Stomach (tissue), 8 donors: ENCODE measurements at regions not wholly inside any gene's neighbourhood (a gene's known extent, or its start where the extent isn't known, plus 50 kb on each side); places are given as distances from the start of the nearest gene placed in this dataset.
"Not testable (repeated sequence)": the region's sequence is repeated elsewhere in the genome, so short reads cannot be mapped to it uniquely, and the experiment has no call there.

Source experiments
- DNase-seq, 2 donors: peaks; one replicate each; pipeline versions ENCODE4 v3.0.0 to v3.0.0-alpha.2; 2013 to 2019
- H3K27ac ChIP-seq, 5 donors: fragments of 200-600 bp in 4 of 5; sonication (generic) in 4 of 5; one replicate each; pipeline ENCODE4 v1.5.1; 2013 to 2019; ENCODE audit warnings: mild to moderate bottlenecking in 1 of 5, moderate library complexity in 1 of 5
- H3K27me3 ChIP-seq, 3 donors: fragments of 200-600 bp; sonication (generic); one replicate each; pipeline ENCODE4 v1.5.1; 2017 to 2019; ENCODE audit warnings: mixed run types in 1 of 3
- H3K36me3 ChIP-seq, 4 donors: fragments of 200-600 bp; sonication (generic); 1 replicate in 3 of 4; 2 replicates in 1 of 4; pipeline ENCODE4 v1.5.1; 2016 to 2019
- H3K4me1 ChIP-seq, 4 donors: fragments of 200-600 bp; sonication (generic); one replicate each; pipeline ENCODE4 v1.5.1; 2016 to 2019
- H3K4me3 ChIP-seq, 4 donors: fragments of 200-600 bp; sonication (generic) in 3 of 4; one replicate each; pipeline ENCODE4 v1.5.1; 2016 to 2019; ENCODE audit warnings: mild to moderate bottlenecking in 1 of 4
- H3K9me3 ChIP-seq, 4 donors: fragments of 200-600 bp; sonication (generic); one replicate each; pipeline ENCODE4 v1.5.1; 2016 to 2019
- EP300 ChIP-seq: sonication (generic); formaldehyde crosslinking; IDR thresholded peaks from one replicate; pipeline ENCODE4 v1.6.1; 2017; ENCODE audit warnings: antibody characterized with exemption
- POLR2A ChIP-seq, 4 donors: fragments of 450-650 bp; IDR thresholded peaks; one replicate each; pipeline ENCODE4 v1.6.1; 2016; ENCODE audit warnings: antibody characterized with exemption in 4 of 4, control low read depth in 2 of 4, mild to moderate bottlenecking in 1 of 4, moderate library complexity in 1 of 4
- POLR2AphosphoS5 ChIP-seq, 3 donors: sonication (generic); formaldehyde crosslinking; IDR thresholded peaks; one replicate each; pipeline ENCODE4 v1.6.1; 2016; ENCODE audit warnings: antibody characterized with exemption in 3 of 3
- WGBS, 5 donors: extraction: QIAGEN DNeasy Blood & Tissue Kit in 3 of 5; methylation state at CpG; one replicate each; pipeline versions ENCODE4 v1.1.5 to v1.1.7; 2013 to 2018; 5-methylcytosine and 5-hydroxymethylcytosine counted together
- intact Hi-C: fragments of 100-400 bp; cut with DNase I; formaldehyde crosslinking; loops from one replicate; pipeline ENCODE4 v1.15.1; 2023; ENCODE audit warnings: low total_unique reads
- TF ChIP-seq, protein P1 (sequence below), 7 experiments: fragments of 450-650 bp in 4 of 7; fragments of 200-600 bp in 3 of 7; sonication (generic) in 3 of 7; IDR thresholded peaks; one replicate each; pipeline ENCODE4 v1.5.1; 2016 to 2019; ENCODE audit warnings: antibody characterized with exemption in 7 of 7, control low read depth in 2 of 7, mild to moderate bottlenecking in 1 of 7
- donor health status: healthy with polysubstance abuse.
- donor health status: Bipolar disorder and iron deficiency.
- donor health status: healthy.

DNA sequence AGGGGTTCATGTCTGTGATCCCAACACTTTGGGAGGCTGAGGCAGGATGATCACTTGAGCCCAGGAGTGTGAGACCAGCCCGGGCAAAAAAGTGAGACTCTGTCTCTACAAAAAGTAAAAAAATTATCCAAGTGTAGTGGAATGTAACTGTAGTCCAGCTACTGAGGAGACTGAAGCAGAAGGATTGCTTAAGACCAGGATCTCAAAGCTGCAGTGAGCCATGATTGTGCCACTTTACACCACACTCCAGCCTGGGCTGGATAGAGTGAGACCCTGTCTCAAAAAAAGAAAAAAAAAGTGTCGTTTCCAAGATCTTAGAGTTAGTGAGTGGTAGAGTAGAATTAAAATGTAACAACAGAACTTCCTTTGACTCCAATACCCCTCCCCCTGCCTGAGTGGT is 589.4 kb upstream of the MBL2 start:
- no peak for DNase-seq
- Histone ChIP-seq H3K27me3 (no peaks in the 10 kb centered on the region), H3K27ac (no peak overlapping the region), H3K4me3 (no peak overlapping the region), H3K36me3 (no peaks in the 10 kb centered on the region), H3K9me3 (no peaks in the 10 kb centered on the region), H3K4me1 (no peaks in the 10 kb centered on the region)
- intact Hi-C loops = no loop called here
- TF ChIP-seq POLR2A (IDR thresholded peaks at IDR 0.05) = no peak
- no peak for TF ChIP-seq POLR2AphosphoS5 (IDR thresholded peaks at IDR 0.05)
- TF ChIP-seq, protein P1, sequence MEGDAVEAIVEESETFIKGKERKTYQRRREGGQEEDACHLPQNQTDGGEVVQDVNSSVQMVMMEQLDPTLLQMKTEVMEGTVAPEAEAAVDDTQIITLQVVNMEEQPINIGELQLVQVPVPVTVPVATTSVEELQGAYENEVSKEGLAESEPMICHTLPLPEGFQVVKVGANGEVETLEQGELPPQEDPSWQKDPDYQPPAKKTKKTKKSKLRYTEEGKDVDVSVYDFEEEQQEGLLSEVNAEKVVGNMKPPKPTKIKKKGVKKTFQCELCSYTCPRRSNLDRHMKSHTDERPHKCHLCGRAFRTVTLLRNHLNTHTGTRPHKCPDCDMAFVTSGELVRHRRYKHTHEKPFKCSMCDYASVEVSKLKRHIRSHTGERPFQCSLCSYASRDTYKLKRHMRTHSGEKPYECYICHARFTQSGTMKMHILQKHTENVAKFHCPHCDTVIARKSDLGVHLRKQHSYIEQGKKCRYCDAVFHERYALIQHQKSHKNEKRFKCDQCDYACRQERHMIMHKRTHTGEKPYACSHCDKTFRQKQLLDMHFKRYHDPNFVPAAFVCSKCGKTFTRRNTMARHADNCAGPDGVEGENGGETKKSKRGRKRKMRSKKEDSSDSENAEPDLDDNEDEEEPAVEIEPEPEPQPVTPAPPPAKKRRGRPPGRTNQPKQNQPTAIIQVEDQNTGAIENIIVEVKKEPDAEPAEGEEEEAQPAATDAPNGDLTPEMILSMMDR (IDR thresholded peaks at IDR 0.05) = no peak
- TF ChIP-seq EP300 = no peak
- 68 to 81% (median 75%) methylated on average over 2 of the region's 2 CpGs for WGBS, 5 donors

DNA sequence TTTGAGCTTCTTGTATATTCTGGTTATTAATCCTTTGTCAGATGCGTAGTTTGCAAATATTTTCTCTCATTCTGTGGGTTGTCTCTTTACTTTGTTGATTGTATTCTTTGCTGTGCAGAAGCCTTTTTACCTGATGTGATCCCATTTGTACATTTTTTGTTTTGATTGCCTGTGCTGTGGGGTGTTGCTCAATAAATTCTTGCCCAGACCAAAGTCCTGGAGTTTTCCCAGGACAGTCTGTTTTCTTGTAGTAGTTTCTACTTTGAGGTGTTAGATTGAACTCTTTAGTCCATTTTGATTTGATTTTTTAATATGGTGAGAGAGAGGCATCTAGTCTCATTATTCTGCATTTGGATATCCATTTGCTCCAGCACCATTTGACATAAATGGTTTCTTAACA is 588.7 kb upstream of the MBL2 start:
- Histone ChIP-seq H3K9me3 (no peaks in the 10 kb centered on the region), H3K4me1 (no peaks in the 10 kb centered on the region), H3K27ac (no peak overlapping the region), H3K4me3 (no peak overlapping the region), H3K27me3 (no peaks in the 10 kb centered on the region), H3K36me3 (no peaks in the 10 kb centered on the region)
- intact Hi-C loops = no loop called here
- 80 to 100% (median 92%) methylated on average over 1 of the region's 1 CpG for WGBS, 5 donors
- DNase-seq = no peak
- TF ChIP-seq EP300 (no peak), POLR2AphosphoS5 (IDR thresholded peaks at IDR 0.05) (no peak), POLR2A (IDR thresholded peaks at IDR 0.05) (no peak)
- TF ChIP-seq, protein P1 (IDR thresholded peaks at IDR 0.05) = no peak

DNA sequence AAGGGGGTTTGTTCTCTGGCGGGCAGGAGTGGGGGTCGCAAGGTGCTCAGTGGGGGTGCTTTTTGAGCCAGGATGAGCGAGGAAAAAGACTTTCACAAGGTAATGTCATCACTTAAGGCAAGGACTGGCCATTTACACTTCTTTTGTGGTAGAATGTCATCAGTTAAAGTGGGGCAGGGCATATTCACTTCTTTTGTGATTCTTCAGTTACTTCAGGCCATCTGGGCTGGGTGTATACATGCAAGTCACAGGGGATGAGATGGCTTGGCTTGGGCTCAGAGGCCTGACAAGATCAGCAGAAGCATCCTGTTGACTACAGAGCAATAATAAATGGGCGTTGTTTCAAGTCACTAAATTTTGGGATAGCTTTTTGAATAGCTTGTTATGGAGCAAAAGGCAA is 586.4 kb upstream of the MBL2 start:
- H3K36me3 ChIP-seq, H3K27ac ChIP-seq, intact Hi-C loops, H3K27me3 ChIP-seq, H3K9me3 ChIP-seq, H3K4me1 ChIP-seq, H3K4me3 ChIP-seq, DNase-seq: not testable (repeated sequence)
- WGBS, 5 donors = 62 to 82% (median 78%) methylated on average over 3 to 4 of the region's 4 CpGs

DNA sequence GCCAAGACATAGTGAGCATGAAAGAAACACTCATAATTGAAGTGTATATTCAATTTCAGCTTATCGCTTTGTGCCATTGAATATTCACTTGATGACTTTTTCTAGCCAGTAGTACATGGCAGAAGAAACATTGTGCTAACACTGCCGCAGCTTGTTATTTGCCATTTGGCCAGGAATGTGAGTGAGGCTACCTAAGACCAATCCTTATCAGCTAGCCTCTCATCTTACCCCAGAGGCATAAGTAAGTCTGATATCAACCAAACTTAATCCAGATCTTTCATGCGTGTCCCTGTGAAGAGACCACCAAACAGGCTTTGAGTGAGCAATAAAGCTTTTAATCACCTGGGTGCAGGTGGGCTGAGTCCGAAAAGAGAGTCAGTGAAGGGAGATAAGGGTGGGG is 586.0 kb upstream of the MBL2 start:
- no peak overlapping the region for H3K4me3 ChIP-seq
- 72 to 89% (median 78%) methylated on average over 4 of the region's 4 CpGs for WGBS, 5 donors
- H3K36me3 ChIP-seq = no peaks in the 10 kb centered on the region
- TF ChIP-seq EP300 (no peak), POLR2AphosphoS5 (IDR thresholded peaks at IDR 0.05) (no peak), POLR2A (IDR thresholded peaks at IDR 0.05) (no peak)
- TF ChIP-seq, protein P1 (IDR thresholded peaks at IDR 0.05) = no peak
- no peak overlapping the region for H3K27ac ChIP-seq
- no peak for DNase-seq
- no peaks in the 10 kb centered on the region for H3K9me3 ChIP-seq
- intact Hi-C loops = no loop called here
- no peaks in the 10 kb centered on the region for H3K27me3 ChIP-seq
- no peaks in the 10 kb centered on the region for H3K4me1 ChIP-seq

DNA sequence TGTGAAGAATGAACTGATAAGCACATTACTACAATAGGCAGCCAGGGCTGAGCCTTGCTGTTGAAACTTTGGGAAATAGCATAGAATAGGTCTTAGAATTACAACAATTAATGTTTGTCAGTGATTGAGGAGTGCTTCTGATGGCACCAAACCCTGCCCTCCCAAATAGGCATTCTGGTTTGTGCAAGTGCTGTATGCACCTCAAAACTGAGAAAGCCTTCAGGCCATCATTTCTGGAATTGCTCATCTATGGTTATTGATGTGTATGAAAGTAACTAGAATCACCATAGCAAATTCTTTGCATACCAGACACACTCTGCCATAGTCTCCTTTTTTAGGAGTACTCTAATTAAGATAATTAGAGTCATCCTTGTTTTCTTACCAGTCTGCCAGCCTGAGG is 585.0 kb upstream of the MBL2 start:
- TF ChIP-seq POLR2A (IDR thresholded peaks at IDR 0.05) = no peak
- TF ChIP-seq, protein P1 (IDR thresholded peaks at IDR 0.05) = no peak
- TF ChIP-seq EP300 = no peak
- TF ChIP-seq POLR2AphosphoS5 (IDR thresholded peaks at IDR 0.05) = no peak
- Histone ChIP-seq H3K9me3 (no peaks in the 10 kb centered on the region), H3K27ac (no peak overlapping the region), H3K4me1 (no peaks in the 10 kb centered on the region), H3K27me3 (no peaks in the 10 kb centered on the region), H3K4me3 (no peak overlapping the region), H3K36me3 (no peaks in the 10 kb centered on the region)
- no peak for DNase-seq
- intact Hi-C loops = no loop called here
